CD14-positive monocyte (primary cell): ENCODE measurements at regions not wholly inside any gene's neighbourhood (a gene's known extent, or its start where the extent isn't known, plus 50 kb on each side); places are given as distances from the start of the nearest gene placed in this dataset.
"Not testable (repeated sequence)": the region's sequence is repeated elsewhere in the genome, so short reads cannot be mapped to it uniquely, and the experiment has no call there.

Experiments
- DNase-seq, 3 donors: peaks; one replicate each; pipeline ENCODE4 v3.0.0-alpha.2; 2011 to 2022
- H2AFZ ChIP-seq: 2 replicates; pipeline ENCODE4 v1.6.0; 2012; ENCODE audit warnings: mild to moderate bottlenecking, low read depth, low read length, inconsistent platforms; ENCODE audit not compliant: insufficient read depth, poor library complexity, severe bottlenecking
- H3K27ac ChIP-seq, 2 donors: 1 replicate in 1 of 2; 2 replicates in 1 of 2; pipeline ENCODE4 v1.5.1; 2012 to 2013; ENCODE audit warnings: low read length in 2 of 2, control low read depth in 1 of 2, inconsistent platforms in 1 of 2, low read depth in 1 of 2, mild to moderate bottlenecking in 1 of 2
- H3K27me3 ChIP-seq, 2 donors: one replicate each; pipeline versions ENCODE4 v1.6.0 to v1.6.1; 2011 to 2013; ENCODE audit warnings: low read length in 2 of 2; ENCODE audit not compliant: control insufficient read depth in 2 of 2, insufficient read depth in 2 of 2
- H3K36me3 ChIP-seq, 2 donors: replicated peaks in 1 of 2; 1 replicate in 1 of 2; 2 replicates in 1 of 2; pipeline versions ENCODE4 v1.5.1 to v1.6.1; 2012 to 2013; ENCODE audit warnings: low read length in 2 of 2, control low read depth in 1 of 2, inconsistent platforms in 1 of 2, mild to moderate bottlenecking in 1 of 2; ENCODE audit not compliant: insufficient read depth in 2 of 2, control insufficient read depth in 1 of 2
- H3K4me1 ChIP-seq, 2 donors: 1 replicate in 1 of 2; 2 replicates in 1 of 2; pipeline versions ENCODE4 v1.5.1 to v1.6.1; 2012 to 2013; ENCODE audit warnings: low read length in 2 of 2, control low read depth in 1 of 2, inconsistent platforms in 1 of 2, mild to moderate bottlenecking in 1 of 2, moderate library complexity in 1 of 2; ENCODE audit not compliant: insufficient read depth in 2 of 2, control insufficient read depth in 1 of 2
- H3K4me2 ChIP-seq: replicated peaks from 2 replicates; pipeline ENCODE3; 2012; ENCODE audit warnings: low read length, moderate library complexity, mild to moderate bottlenecking; ENCODE audit not compliant: poor library complexity, severe bottlenecking; ENCODE audit errors: extremely low read depth
- H3K4me3 ChIP-seq, 3 experiments: fragments of 200-600 bp in 1 of 3; sonication (generic) in 1 of 3; replicated peaks in 1 of 3; 1 replicate in 2 of 3; 2 replicates in 1 of 3; pipeline ENCODE4 v1.5.1; 2011 to 2013; ENCODE audit warnings: low read length in 3 of 3, mild to moderate bottlenecking in 3 of 3, control low read depth in 2 of 3, low read depth in 2 of 3, inconsistent platforms in 1 of 3, moderate library complexity in 1 of 3
- H3K79me2 ChIP-seq: 2 replicates; pipeline ENCODE4 v1.6.0; 2012; ENCODE audit warnings: mild to moderate bottlenecking, control low read depth, inconsistent platforms, low read length, moderate library complexity; ENCODE audit not compliant: insufficient read depth
- H3K9ac ChIP-seq: 2 replicates; pipeline ENCODE4 v1.6.0; 2017; ENCODE audit warnings: low read length, mild to moderate bottlenecking; ENCODE audit not compliant: insufficient read depth, poor library complexity, severe bottlenecking
- H3K9me3 ChIP-seq, 2 donors: replicated peaks in 1 of 2; 1 replicate in 1 of 2; 2 replicates in 1 of 2; pipeline versions ENCODE4 v1.5.1 to v1.6.1; 2012 to 2013; ENCODE audit warnings: low read length in 2 of 2, control low read depth in 1 of 2; ENCODE audit not compliant: control insufficient read depth in 1 of 2, insufficient read depth in 1 of 2
- H4K20me1 ChIP-seq: 2 replicates; pipeline ENCODE4 v1.6.0; 2012; ENCODE audit warnings: mild to moderate bottlenecking, low read length, control low read depth, moderate library complexity; ENCODE audit not compliant: insufficient read depth
- H3K27ac Mint-ChIP-seq, 7 donors: one replicate each; pipeline ENCODE4 v1.8.0; 2020; ENCODE audit warnings: mild to moderate bottlenecking in 7 of 7, mixed read lengths in 7 of 7, moderate library complexity in 6 of 7, inconsistent platforms in 2 of 7
- H3K27me3 Mint-ChIP-seq, 3 donors: one replicate each; pipeline ENCODE4 v1.8.0; 2021 to 2022; ENCODE audit warnings: low read depth in 3 of 3, mild to moderate bottlenecking in 3 of 3, mixed read lengths in 3 of 3, moderate library complexity in 3 of 3, inconsistent platforms in 1 of 3
- H3K36me3 Mint-ChIP-seq, 2 donors: one replicate each; pipeline ENCODE4 v1.8.0; 2020; ENCODE audit warnings: mixed read lengths in 2 of 2, inconsistent platforms in 1 of 2, mild to moderate bottlenecking in 1 of 2
- H3K4me1 Mint-ChIP-seq: one replicate; pipeline ENCODE4 v1.8.0; 2020; ENCODE audit warnings: mild to moderate bottlenecking, mixed read lengths
- H3K4me3 Mint-ChIP-seq, 2 donors: one replicate each; pipeline ENCODE4 v1.8.0; 2020; ENCODE audit warnings: mild to moderate bottlenecking in 2 of 2, mixed read lengths in 2 of 2, moderate library complexity in 1 of 2
- H3K9me3 Mint-ChIP-seq, 7 donors: one replicate each; pipeline ENCODE4 v1.8.0; 2020 to 2022; ENCODE audit warnings: mixed read lengths in 7 of 7, mild to moderate bottlenecking in 6 of 7, moderate library complexity in 6 of 7, inconsistent platforms in 2 of 7
- CTCF ChIP-seq: fragments of 200-600 bp; IDR thresholded peaks from one replicate; pipeline ENCODE4 v1.8.0; 2022; ENCODE audit warnings: antibody characterized with exemption, mild to moderate bottlenecking
- WGBS: methylation state at CpG from one replicate; pipeline ENCODE4 v1.1.5; 2013; ENCODE audit warnings: missing lambda C conversion rate; ENCODE audit not compliant: insufficient coverage; 5-methylcytosine and 5-hydroxymethylcytosine counted together
- intact Hi-C, 2 donors: fragments of 100-400 bp; cut with micrococcal nuclease; formaldehyde crosslinking; loops; one replicate each; pipeline versions ENCODE4 v1.15.0 to v1.15.1; 2023

- Histone ChIP-seq H3K4me1 (no peaks in the 10 kb centered on the region), H3K79me2 (no peaks in the 10 kb centered on the region), H4K20me1 (no peaks in the 10 kb centered on the region), H3K9ac (no peak overlapping the region), H3K27me3 (no peaks in the 10 kb centered on the region), H3K36me3 (no peaks in the 10 kb centered on the region), H2AFZ (no peak overlapping the region), H3K4me2 (no peak overlapping the region), H3K4me3 (no peak overlapping the region), H3K9me3 (no peaks in the 10 kb centered on the region), H3K27ac (no peak overlapping the region)
- Mint-ChIP-seq H3K4me1 (no peaks in the 10 kb centered on the region), H3K27ac (no peak overlapping the region), H3K36me3 (no peaks in the 10 kb centered on the region), H3K4me3 (no peak overlapping the region), H3K9me3 (peaks cover 0 to 3% (median 2%) of the 10 kb centered on the region in 7 donors), H3K27me3 (peaks cover 0 to 1% (median 0%) of the 10 kb centered on the region in 3 donors)
- DNase-seq = no peak
- no peak for TF ChIP-seq CTCF
- intact Hi-C loops = no loop called here
Measured at GRCh38 chr1:177640687-177641086, 329.2 kb downstream of the SEC16B start.

- intact Hi-C loops = not testable (repeated sequence)
Measured at GRCh38 chr1:177634151-177634550, 335.7 kb downstream of the SEC16B start.

More at GRCh38 chr1:177634151-177634550, 335.7 kb downstream of the SEC16B start:
- H3K4me3 Mint-ChIP-seq, H4K20me1 ChIP-seq, H3K27ac ChIP-seq, H3K4me1 ChIP-seq, H3K4me3 ChIP-seq, H3K27ac Mint-ChIP-seq, H3K4me2 ChIP-seq, H3K36me3 ChIP-seq, H3K9ac ChIP-seq, H3K36me3 Mint-ChIP-seq, H2AFZ ChIP-seq, H3K27me3 ChIP-seq, H3K79me2 ChIP-seq, H3K4me1 Mint-ChIP-seq, H3K9me3 ChIP-seq, H3K27me3 Mint-ChIP-seq, DNase-seq: not testable (repeated sequence)
- WGBS = 93% methylated on average over 7 of the region's 15 CpGs
- H3K9me3 Mint-ChIP-seq = peaks cover 0 to 13% (median 2%) of the 10 kb centered on the region in 7 donors
